ENCODE measurements at regions not wholly inside any gene's neighbourhood (a gene's known extent, or its start where the extent isn't known, plus 50 kb on each side); places are given as distances from the start of the nearest gene placed in this dataset.

DNA sequence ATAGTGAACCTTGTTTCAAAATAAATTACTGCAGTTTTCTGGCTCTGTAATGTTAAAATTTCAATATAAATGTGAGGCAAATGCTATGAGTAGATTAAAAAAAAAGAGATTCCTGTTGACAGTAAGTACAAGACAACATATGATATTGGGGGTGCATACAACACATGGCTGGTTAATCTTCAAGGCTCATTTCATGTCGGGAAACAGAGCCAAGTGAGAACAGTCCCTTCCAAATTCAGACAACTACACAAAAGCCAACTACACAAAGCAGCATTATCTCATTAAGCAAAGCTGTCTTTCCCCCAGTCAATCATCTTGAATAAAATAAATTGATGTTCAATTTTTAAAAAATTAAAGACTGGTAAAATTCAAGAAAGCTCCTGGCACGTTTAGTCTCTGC is 549.2 kb downstream of the CCDC85A start:
- POLR2A ChIA-PET = no interaction called here
- no peaks in the 10 kb centered on the region for H3K36me3 ChIP-seq (ENCODE audit: control insufficient read depth, insufficient read depth, low read length)
- no peak for DNase-seq (ENCODE audit: low read depth, low spot score)
- H3K27ac ChIP-seq (ENCODE audit: low read length) = no peak overlapping the region
- H3K4me3 ChIP-seq (ENCODE audit: low read depth in 2 of 2, low read length in 2 of 2) = no peak overlapping the region
- peaks cover 3% of the 10 kb centered on the region; the same call in 1 of the 2 replicates for H3K9me3 ChIP-seq (ENCODE audit: control insufficient read depth, insufficient read depth, low read depth, low read length)
- H3K4me1 ChIP-seq (ENCODE audit: control insufficient read depth, insufficient read depth, low read length) = no peaks in the 10 kb centered on the region
- in situ Hi-C loops (cut with HindIII; ENCODE audit: low pct_unique_long_range_greater_than_20kb, low sequenced_read_pairs) (no loop called here), intact Hi-C loops (cut with micrococcal nuclease; ENCODE audit: unreplicated experiment) (no loop called here)
- no TSS peak for BruUV-seq (replicated peaks)
- no peak for ATAC-seq
- CTCF ChIA-PET = no interaction called here
- TF ChIP-seq POLR2AphosphoS5 (IDR thresholded peaks at IDR 0.05; ENCODE audit: low read depth, low read length) (no peak), SIN3A (IDR thresholded peaks at IDR 0.05; ENCODE audit: borderline replicate concordance, insufficient read depth, low read depth, low read length) (no peak), TCF7L2 (IDR thresholded peaks at IDR 0.05; ENCODE audit: low read depth, low read length) (no peak)
- TF ChIP-seq, protein P1, sequence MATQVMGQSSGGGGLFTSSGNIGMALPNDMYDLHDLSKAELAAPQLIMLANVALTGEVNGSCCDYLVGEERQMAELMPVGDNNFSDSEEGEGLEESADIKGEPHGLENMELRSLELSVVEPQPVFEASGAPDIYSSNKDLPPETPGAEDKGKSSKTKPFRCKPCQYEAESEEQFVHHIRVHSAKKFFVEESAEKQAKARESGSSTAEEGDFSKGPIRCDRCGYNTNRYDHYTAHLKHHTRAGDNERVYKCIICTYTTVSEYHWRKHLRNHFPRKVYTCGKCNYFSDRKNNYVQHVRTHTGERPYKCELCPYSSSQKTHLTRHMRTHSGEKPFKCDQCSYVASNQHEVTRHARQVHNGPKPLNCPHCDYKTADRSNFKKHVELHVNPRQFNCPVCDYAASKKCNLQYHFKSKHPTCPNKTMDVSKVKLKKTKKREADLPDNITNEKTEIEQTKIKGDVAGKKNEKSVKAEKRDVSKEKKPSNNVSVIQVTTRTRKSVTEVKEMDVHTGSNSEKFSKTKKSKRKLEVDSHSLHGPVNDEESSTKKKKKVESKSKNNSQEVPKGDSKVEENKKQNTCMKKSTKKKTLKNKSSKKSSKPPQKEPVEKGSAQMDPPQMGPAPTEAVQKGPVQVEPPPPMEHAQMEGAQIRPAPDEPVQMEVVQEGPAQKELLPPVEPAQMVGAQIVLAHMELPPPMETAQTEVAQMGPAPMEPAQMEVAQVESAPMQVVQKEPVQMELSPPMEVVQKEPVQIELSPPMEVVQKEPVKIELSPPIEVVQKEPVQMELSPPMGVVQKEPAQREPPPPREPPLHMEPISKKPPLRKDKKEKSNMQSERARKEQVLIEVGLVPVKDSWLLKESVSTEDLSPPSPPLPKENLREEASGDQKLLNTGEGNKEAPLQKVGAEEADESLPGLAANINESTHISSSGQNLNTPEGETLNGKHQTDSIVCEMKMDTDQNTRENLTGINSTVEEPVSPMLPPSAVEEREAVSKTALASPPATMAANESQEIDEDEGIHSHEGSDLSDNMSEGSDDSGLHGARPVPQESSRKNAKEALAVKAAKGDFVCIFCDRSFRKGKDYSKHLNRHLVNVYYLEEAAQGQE (IDR thresholded peaks at IDR 0.05; ENCODE audit: insufficient read depth in 1 of 2, low read depth in 2 of 2, low read length in 1 of 2) = no peak
- TF ChIP-seq, protein P2, sequence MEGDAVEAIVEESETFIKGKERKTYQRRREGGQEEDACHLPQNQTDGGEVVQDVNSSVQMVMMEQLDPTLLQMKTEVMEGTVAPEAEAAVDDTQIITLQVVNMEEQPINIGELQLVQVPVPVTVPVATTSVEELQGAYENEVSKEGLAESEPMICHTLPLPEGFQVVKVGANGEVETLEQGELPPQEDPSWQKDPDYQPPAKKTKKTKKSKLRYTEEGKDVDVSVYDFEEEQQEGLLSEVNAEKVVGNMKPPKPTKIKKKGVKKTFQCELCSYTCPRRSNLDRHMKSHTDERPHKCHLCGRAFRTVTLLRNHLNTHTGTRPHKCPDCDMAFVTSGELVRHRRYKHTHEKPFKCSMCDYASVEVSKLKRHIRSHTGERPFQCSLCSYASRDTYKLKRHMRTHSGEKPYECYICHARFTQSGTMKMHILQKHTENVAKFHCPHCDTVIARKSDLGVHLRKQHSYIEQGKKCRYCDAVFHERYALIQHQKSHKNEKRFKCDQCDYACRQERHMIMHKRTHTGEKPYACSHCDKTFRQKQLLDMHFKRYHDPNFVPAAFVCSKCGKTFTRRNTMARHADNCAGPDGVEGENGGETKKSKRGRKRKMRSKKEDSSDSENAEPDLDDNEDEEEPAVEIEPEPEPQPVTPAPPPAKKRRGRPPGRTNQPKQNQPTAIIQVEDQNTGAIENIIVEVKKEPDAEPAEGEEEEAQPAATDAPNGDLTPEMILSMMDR (IDR thresholded peaks at IDR 0.05) = no peak
- H3K27me3 ChIP-seq (ENCODE audit: control insufficient read depth, insufficient read depth, low read length) = no peaks in the 10 kb centered on the region

DNA sequence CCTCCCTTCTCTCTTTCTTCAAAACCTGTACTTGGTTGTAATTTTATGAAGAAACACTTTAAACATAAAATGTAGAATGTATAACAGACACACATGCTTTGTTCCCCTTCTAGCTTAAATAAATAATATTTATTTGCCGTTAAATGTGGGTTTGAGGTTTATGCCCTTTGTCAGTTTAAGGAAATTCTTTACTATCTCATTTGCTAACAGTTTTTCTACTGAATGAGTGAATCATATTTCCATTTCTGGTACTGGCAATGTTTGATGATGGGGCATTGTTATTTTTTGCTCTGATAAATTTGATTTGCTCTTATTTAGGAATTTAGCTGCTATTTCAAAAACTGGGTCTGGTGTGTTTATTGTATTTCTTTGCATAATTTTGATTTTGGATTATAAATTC is 555.6 kb downstream of the CCDC85A start:
- H3K27ac ChIP-seq (ENCODE audit: low read length) = no peak overlapping the region
- DNase-seq (ENCODE audit: low read depth, low spot score) = no peak

More for the DNA sequence above, 555.6 kb downstream of the CCDC85A start:
- Histone ChIP-seq H3K4me1 (ENCODE audit: control insufficient read depth, insufficient read depth, low read length) (no peaks in the 10 kb centered on the region), H3K27me3 (ENCODE audit: control insufficient read depth, insufficient read depth, low read length) (no peaks in the 10 kb centered on the region), H3K9me3 (ENCODE audit: control insufficient read depth, insufficient read depth, low read depth, low read length) (peaks cover 3% of the 10 kb centered on the region; the same call in 1 of the 2 replicates), H3K36me3 (ENCODE audit: control insufficient read depth, insufficient read depth, low read length) (no peaks in the 10 kb centered on the region), H3K4me3 (ENCODE audit: low read depth in 2 of 2, low read length in 2 of 2) (no peak overlapping the region)
- ATAC-seq = no peak
- in situ Hi-C loops (cut with HindIII; ENCODE audit: low pct_unique_long_range_greater_than_20kb, low sequenced_read_pairs) = no loop called here
- ChIA-PET POLR2A (no interaction called here), CTCF (no interaction called here)
- no peak for TF ChIP-seq POLR2AphosphoS5 (IDR thresholded peaks at IDR 0.05; ENCODE audit: low read depth, low read length)
- TF ChIP-seq TCF7L2 (IDR thresholded peaks at IDR 0.05; ENCODE audit: low read depth, low read length) = no peak
- TF ChIP-seq, protein P2 (IDR thresholded peaks at IDR 0.05) = no peak
- TF ChIP-seq SIN3A (IDR thresholded peaks at IDR 0.05; ENCODE audit: borderline replicate concordance, insufficient read depth, low read depth, low read length) = no peak
- TF ChIP-seq, protein P1 (IDR thresholded peaks at IDR 0.05; ENCODE audit: insufficient read depth in 1 of 2, low read depth in 2 of 2, low read length in 1 of 2) = no peak
- intact Hi-C loops (cut with micrococcal nuclease; ENCODE audit: unreplicated experiment) = no loop called here
- no TSS peak for BruUV-seq (replicated peaks)

Measured in Panc1 (cell line).